Activated CD4-positive, alpha-beta T cell treated with anti-CD3 and anti-CD28 coated beads, Interleukin-2, Interleukin-4, amounts not matched to agents 100 ng/mL and 50 ng/mL, durations not matched to agents 16 hours and 8 hours (primary cell): ENCODE measurements at regions not wholly inside any gene's neighbourhood (a gene's known extent, or its start where the extent isn't known, plus 50 kb on each side); places are given as distances from the start of the nearest gene placed in this dataset.
"Not testable (repeated sequence)": the region's sequence is repeated elsewhere in the genome, so short reads cannot be mapped to it uniquely, and the experiment has no call there.

Experiments used
- DNase-seq: peaks from one replicate; pipeline ENCODE4 v3.0.0-alpha.2; 2020; ENCODE audit warnings: low spot score

DNA sequence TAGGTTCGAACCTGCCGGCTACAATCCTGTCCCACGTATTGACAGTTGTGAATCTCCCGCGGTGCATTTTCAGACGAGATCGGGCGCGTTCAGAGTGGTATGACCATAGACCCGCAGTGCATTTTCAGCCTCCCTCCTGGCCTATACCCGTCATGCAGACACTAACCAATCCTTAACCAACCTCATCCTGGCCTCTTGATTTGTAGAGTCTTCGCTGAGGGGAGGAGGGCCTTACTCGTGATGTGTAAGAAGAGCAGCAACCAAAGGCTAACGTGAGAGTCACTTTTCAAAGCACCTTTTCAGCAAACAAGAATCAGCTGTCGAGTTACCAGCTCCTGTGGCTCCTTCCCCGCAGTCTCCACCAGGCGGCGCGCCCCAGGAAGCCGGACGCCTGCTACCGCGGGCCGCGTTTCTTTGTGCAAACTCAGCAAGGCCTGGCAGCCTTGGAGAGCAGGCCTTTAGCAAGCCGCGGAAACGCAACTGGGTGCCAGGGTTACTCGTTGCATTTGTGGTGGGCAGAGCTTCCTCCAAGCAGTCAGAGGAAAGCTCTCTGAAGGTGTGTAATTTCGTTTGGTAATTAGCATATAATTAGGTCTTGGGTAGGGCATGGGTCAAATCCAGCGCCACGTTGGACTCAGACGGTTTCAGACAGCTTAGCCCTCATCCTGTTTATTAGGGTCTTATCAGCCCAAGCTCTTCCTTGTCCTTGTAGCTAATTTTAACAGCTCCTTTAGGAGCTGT is 139.8 kb downstream of the OR2B2 start:
- DNase-seq, result peak; percentile 90

DNA sequence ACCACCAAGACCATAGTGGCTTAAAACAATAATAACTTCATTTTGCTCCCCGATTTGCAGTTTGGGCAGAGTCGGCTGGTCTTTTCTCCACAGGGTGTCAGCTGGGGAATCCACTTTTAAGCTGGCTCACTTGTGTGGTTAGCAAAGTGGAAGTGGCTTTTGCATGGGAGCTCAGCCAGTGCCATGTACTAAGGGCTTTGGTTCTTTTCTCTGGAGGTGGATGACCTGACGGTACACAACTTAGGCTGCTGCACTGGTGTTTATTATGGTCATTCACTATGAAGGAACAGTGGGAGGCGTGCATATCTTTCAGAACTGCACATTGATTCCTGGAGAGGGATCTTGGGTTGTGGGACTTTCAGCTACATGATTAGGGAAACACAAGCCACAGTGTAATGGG is 141.0 kb downstream of the OR2B2 start:
- DNase-seq, result no peak

DNA sequence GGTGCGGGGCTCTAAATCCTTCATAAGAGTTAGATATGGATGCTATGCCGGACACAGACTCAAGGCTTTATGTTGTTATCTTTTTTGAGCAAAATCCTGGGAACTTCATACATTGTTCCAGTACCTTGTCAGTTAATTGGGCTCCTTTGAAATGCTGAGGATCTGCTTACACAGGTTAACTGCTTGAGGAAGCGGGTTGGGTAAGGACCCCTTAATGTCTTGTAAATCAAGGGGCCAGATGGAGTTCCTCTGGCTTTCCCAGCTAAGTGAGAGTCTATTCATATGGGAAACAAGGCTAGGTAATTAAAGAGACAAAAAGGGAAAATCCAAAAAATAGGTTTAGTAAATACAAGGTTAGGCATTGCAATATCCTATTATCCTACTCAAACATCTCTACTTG is 141.5 kb downstream of the OR2B2 start:
- no peak for DNase-seq

DNA sequence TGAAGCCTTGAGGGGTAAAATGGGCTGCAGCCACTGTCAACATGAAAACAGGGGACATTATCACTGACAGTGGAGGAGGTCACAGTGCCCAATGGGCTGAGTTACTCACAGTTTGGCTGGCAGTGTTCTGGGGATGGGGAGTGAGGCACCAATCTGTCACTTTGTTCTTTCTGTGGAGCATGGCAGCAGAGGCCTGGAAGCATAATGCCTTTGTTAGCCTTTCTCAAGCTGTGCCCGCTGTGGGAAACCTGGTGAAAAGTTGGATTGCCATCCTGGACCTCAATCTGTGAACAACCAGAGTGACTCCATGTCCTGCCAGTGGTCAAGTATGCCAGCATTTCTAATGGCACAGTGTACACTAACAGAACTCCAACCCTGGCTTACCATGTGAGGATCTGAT is 143.6 kb downstream of the OR2B2 start:
- no peak for DNase-seq

DNA sequence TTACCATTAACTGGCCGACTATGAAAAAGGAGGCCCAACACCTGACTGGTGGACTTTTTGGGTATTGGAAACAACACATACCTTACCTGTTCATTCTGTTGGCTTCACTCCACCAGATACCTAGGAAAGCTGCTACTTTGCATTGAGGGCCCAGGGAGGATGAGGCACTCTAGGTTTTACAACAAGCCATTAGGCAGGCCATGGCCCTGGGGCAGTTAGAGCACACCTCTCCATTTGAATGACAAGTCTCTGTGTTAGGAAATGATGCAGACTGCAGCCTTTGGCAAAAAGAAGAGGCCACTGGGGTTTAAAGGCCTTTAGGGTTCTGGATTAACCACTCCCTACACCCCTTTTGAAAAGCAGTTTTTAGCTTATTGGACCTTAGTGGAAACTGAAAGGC is 144.3 kb downstream of the OR2B2 start:
- no peak for DNase-seq

DNA sequence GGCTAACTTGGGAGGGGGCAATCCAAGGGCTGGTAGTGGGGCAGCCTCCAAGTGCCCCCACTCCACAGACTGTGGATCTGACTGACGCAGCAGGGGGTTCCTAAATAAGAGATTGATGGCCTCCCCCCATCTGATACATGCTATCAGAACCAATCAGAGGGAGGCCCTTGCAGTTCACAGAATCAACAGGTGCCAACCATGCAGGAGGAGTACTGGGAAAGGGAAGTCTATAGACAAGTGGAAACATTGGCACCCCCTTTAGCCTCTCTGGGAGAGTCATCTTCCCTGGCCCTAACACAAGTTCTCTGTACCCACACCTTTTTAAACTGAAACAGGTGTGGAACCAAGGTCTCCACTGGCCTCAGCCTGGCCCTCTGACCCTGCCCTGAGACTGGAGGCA is 145.8 kb downstream of the OR2B2 start:
- DNase-seq, result no peak

DNA sequence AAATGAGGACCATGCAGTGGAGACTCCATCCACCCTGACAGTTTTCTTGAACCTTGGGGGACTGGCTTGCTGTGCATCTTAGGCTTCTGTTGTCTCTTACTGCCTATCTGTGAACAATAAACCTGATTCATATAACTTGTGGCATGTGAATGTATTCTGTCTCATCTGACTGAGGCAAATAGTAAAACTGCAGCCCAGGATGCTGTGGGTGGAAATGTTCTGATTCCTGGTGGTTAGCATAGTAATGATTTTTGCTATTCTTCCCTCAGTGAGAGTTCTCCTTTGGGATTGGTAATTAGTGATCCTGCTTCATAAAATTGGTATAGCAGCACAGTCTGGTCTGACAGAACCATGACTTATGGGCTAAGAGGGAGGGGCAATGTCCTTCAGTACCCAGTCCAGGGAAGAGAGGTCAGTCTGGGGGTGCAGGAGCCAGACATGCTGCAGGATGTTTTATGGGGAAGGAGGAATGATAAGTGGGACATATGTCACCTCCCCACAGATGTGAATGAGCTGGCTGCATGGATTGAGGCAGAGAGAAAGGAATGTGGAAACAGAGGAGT is 147.1 kb downstream of the OR2B2 start:
- no peak for DNase-seq

DNA sequence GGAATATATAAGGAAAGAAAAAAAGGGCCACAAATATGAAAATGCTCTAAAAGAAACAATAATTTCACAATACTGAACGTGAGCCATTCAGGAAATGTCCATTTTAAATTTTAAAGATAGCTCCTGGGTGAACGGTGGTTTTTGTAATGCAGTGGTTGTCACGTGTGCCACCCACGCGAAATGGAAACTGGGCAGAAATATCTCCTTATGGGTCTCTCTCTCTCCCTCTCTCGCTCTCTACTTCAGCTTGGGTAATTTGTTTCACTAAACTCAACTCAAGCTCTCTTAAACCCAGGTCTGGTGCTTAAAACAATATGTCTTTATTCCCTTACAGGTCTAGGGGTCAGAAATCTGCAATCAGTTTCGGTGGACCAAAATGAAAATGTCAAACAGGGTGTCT is 150.8 kb downstream of the OR2B2 start:
- no peak for DNase-seq

DNA sequence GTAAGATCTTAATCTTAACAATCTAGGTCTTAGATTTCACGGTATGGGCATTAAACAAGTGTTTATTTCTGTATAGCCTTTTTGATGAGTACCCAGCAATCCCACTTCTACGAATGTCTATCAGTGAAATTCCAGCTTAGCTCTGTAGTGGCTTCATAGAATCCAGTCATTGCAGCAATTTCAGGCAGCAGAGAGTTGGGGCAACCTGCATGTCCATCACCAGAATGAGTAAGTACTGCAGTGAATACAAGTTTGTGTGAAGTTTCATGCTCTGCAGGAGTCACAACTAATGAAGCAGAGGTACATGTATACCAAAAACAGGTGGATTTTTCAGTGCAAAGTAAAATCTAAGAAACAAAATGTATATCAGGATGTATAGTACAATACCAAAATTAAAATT is 151.7 kb downstream of the OR2B2 start:
- DNase-seq, result no peak

DNA sequence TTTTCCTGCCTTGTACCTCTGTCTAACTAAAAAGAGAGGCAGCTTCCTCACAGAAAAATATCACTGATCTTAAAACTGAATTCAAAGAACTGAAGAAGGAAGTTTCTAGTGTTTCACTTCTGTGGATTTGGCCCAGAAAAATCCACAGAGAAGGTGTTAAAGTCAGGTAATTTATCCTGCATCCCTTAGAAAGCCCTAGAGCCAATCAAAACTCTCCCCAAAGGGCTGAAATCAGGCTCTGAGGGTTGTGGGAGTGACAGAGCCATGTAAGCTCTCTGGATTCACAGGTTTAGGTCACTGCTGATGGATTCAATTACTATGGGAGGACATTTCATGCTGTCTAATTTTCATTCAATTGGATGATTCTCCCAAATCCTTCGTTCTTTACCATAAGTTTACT is 152.3 kb downstream of the OR2B2 start:
- no peak for DNase-seq

DNA sequence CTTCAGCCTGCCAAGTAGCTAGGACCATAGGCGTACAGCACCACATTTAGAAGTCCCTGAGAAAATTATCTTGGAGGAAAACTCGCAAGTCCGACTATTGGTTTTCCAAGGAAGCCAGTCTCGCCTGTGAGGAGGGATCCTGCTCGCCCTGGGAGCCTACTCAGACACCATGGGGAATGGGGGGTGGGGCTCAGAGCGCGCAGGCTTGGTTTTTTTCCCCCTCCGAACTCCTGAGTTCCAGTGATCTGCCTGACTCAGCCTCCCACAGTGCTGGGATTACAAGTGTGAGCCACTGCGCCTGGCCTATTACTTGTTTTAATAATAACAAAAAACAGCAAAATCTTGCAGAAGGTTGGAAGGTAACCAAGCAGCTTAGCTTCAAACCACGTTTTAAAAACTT is 153.7 kb downstream of the OR2B2 start:
- DNase-seq, result no peak

DNA sequence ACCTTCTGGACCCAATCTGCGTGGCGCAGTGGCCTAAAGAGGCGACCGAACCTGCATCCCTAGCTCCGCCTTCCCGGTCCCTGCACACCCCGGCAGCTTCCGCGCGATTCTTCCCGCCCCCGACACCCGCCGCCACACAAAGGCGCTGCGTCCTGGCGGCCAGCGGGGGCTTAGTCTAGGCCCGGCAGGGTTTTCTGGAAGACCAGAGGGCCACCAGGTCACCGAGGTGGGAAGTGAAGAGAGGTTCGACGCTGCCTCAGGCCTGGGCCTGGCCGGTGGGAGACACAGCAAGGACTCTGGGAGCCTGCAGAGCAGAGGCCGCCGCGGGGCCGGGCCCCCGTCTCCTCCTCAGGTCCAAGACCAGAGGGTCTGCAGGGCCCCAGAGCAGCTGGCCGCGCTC is 154.9 kb downstream of the OR2B2 start:
- DNase-seq, result peak; percentile 54

DNA sequence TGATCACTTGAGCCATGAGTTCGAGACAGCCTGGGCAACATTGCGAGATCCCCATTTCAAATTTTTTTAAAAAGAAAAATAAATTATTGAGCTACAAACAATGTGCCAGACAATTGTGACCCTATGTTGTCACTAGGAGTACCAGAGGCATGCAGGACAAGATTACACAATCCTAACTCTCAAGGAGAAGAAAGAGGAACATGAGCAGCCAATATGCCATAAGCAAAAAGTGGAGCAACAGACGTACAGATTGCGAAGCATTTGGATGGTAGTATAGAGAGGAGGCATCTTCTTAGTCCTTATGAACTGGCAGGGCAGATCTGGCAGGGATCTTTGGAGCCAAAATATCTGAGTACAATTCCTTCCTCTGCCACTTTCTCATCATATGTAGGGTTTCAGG is 156.4 kb downstream of the OR2B2 start:
- DNase-seq, result no peak

DNA sequence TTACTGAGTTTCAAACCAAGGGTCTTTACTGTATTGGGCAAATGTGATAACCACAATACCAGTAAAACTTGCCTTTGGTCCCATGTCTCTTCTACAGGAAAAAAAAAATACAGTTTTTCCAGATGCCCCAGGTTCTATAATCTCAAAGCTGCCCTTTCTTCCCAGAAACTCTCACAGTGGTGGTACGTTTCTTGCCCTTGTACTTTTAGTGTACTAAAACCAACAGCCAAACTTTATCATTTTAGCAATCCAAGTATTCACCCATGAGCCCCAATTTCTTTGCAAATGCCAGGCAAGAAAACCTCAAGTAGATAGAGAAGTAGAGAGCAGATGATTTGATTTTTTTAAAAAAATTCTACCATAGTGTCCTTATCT is 157.8 kb downstream of the OR2B2 start:
- no peak for DNase-seq

DNA sequence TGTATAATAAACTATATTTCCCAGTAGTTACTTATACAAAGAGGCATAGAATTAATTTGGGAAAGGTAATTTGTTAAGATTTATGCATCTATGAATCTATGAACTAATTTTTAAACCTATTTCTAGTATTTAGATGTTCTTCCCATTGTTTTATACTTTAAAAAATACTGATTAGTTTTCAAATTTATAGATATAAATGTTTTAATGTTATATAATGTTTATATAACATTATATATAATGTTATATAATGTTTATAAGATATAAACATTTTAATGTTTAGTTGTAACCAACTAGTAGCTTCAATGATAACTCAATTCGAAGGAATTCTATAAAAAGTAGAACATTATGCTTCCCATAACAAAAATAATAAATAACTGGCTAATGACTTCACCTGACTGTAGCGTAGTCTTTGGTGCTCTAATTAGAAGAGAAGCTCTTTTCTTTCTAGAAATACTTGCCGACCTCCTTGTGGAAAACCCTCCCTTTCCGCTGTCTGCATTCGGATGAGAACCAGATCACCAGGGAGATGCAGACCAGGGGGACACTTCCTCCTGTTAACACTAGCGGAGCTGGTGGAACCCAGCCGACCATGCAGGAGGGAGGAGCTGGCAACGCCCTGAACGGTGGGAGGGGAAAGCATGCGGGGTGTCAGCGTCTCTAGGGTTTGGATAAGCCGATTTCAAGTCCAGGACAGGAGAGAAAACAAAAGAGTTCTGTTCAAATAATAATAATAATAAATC is 158.4 kb downstream of the OR2B2 start:
- peak; percentile 88 for DNase-seq

DNA sequence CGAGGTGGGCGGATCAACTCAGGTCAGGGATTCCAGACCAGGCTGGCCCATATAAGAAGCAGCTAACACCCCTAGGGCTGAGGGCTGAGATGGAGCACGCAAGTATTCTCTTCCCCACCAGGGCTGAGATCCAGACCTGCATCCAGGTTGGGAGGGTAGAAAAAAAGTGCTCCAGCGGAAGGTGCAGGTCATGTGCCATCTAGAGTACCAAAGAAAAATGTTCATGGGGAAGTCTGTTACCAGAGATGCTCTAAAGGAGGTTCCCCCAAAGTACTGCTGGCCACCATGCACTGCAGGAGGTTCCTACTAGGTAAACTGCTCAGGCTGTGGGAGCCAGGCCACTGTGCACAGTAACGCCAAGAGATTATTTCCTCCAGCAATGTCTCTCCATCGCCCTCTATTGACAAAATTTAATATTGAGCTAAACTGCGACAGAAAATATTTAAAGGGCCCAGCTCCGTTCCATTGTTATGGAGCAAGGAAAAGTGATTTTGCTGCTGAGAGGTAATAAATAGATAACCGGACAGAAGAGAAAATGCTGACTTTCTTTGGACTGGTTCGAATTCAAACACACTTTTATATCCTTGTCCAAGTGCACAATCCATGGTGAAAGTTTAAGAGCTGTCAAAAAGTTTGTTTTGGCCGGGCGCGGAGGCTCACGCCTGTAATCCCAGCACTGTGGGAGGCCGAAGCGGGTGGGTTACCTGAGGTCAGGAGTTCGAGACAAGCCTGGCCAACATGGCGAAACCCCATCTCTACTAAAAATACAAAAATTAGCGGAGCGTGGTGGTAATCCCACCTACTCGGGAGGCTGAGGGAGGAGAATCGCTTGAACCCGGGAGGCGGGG is 159.9 kb downstream of the OR2B2 start:
- peak; percentile 86 for DNase-seq

DNA sequence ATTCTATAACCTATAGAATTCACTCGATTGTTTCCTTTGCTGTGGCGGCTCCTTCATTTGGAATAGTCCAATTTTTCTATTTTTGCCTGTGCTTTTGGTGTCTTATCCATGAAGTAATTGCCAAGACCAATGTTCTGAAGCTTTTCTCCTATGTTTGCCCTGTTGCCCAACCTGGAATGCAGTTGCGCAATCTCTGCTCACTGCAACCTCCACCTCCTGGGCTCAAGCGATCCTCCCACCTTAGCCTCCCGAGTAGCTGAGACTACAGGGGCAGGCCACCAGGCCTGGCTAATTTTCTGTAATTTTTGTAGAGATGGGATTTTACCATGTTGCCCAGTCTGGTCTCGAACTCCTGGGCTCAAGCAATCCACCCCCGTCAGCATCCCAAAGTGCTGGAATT is 163.5 kb downstream of the OR2B2 start:
- no peak for DNase-seq

DNA sequence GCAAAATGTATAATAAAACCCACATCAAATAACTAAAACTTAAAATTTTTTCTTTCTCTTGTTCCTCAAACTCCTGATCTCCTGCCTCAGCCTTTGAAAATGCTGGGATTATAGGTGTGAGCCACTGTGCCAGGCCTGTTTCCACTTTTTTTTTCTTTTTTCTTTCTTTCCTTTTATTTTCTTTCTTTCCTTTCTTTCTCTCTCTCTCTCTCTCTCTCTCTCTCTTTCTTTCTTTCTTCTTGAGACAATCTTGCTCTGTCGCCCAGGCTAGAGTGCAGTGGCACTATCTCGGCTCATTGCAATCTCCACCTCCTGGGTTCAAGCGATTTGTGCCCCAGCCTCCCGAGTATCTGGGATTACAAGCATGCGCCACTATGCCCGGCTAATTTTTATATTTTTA is 164.6 kb downstream of the OR2B2 start:
- no peak for DNase-seq

DNA sequence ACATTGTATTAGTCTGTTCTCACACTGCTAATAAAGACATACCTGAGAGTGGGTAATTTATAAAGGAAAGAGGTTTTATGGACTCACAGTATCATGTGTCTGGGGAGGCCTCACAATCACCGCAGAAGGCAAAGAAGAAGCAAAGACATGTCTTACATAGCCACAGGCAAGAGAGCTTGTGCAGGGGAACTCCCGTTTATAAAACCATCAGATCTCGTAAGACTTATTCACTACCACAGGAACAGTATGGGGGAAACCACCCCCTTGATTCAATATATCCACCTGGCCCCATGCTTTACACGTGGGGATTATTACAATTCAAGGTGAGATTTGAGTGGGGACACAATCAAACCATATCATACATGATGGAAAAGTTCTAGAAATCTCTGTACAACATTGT is 165.3 kb downstream of the OR2B2 start:
- DNase-seq, result not testable (repeated sequence)

DNA sequence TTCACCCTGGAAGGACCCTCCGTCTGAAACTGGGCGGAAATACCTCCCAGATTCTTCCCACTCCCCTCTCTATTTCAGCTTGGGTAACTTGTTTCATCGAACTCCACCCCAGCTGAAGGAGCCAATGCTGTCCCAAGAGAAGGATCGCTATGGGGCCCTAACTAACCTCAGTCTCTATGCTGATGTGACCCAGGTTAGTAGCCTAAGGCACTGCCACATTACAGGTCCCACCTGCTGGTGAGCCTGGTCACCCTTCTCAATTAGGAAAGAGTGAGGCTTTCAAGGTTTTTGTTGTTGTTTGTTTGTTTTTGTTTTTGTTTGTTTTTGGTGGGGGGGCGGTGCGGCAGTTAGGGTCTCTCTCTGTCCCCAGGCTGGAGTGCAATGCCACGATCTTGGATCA is 168.4 kb downstream of the OR2B2 start:
- no peak for DNase-seq

DNA sequence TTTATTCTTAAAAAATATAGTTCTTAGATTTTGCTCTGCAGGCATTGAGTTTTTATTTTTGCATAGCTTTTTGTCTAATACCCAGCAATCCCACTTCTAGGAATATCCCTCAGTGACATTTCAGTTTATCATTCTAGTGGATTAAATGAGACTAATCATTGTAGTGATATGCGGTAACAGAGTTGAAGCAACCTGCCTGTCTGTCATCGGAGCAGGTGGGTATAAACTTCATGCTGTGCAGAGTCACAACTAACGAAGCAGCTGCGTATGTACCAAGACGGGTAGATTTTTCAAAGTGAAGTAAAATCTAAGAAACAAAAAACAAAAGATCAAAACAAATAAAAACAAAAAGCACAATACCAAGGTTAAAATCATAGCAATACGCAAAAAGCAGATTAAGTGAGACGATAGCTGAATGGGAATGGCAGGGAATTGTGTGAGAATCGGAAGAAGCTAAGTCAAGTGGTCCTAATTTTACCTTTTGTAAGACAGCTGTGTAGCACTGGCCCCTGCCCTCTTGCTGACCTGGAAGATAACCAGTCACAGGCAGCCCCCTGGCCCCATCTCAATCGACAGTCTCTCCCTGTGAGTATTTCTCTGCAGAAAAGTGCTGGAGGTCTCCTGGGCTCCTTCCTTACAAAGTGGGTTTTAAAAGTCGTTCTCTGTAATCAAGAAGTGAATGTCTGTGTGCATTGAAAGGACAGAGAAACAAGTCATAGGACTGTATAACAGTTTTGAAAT is 169.2 kb downstream of the OR2B2 start:
- no peak for DNase-seq

DNA sequence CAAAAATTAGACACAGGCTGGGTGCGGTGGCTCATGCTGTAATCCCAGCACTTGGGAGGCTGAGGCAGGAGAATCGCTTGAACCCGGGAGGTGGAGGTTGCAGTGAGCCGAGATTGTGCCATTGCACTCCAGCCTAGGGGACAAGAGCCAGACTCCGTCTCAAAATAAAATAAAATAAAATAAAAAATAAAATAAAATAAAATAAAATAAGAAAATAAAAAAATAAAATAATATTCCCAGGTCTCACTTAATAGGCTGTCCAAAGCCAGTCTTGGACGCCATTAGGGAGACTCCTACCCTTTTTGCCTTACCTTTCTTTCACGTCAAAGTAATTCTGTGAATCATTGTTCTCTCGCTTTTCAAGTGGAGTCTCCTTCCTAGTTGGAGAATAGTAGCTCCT is 172.3 kb downstream of the OR2B2 start:
- not testable (repeated sequence) for DNase-seq
